NCI-H2196 treated with DMSO at 0.1 percent for 48 hours (cell line): ENCODE measurements at regions not wholly inside any gene's neighbourhood (a gene's known extent, or its start where the extent isn't known, plus 50 kb on each side); places are given as distances from the start of the nearest gene placed in this dataset.

Experiments
- DNase-seq: peaks from one replicate; lab custom pipeline; 2025; ENCODE audit not compliant: unreplicated experiment; lab: John Stamatoyannopoulos, UW

DNA sequence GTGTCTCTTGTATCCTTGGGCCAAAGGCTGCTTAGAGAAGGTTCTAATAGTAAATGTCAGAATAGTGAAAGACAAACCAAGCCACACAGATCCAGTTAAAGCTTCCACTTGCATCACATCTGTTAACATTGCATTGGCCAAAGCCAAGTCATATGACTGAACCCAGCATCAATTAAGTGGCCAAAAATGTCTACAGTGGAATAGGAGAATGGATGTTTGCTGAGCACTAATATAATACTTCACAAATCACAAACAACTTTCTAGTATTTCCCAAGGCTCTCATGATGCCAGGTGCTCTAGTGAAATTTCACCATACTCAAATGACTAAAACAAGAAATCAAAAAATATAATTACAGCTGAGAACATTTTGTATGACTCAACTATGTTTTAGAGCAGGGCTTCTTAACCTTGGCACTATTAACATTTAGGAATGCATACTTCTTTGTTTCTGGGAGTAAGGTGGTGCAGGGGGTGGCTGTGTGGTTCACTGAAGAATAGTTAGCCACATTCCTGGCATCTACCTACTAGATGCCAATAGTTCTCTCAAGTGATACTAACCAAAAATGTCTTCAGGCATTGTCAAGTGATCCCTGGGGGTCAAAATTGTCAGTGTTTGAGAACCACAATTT is 148.0 kb upstream of the SPTLC3 start:
- DNase-seq, result no peak

DNA sequence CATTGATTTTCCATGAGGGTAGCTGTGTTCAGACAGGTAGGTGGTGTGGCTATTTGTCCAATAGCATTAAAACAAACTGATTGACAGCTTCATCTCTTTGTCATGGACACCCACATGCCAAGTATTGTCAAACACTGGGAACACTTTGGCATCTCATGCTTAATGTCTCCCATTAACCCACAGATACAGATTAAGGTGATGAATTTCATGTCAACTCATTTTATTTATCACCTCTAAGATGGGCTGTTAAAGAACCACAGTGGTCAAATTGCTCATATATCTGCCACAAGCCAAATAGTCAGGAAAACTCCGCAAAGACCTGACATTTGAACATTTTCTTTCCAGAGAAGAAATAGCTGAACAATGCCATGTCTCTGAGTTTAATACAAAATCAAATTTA is 139.1 kb upstream of the SPTLC3 start:
- no peak for DNase-seq

DNA sequence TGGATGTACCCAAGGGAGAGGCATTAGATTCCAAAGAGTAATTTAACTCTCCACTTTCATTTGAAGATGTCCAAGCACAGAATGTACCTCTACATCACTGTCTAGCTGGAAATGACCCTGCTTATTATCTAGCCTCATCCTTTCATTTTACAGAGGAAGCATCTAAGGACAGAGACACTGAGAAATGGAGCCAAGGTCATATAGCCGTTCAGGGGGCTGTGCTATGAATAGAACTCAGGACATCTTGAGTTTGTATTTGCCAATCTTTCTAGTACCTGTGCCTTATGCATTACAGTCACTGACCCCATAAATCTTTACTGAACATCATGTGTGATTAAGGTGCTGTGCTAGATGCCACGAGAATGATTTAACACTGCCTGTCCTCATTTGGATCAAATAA is 138.2 kb upstream of the SPTLC3 start:
- DNase-seq, result no peak

DNA sequence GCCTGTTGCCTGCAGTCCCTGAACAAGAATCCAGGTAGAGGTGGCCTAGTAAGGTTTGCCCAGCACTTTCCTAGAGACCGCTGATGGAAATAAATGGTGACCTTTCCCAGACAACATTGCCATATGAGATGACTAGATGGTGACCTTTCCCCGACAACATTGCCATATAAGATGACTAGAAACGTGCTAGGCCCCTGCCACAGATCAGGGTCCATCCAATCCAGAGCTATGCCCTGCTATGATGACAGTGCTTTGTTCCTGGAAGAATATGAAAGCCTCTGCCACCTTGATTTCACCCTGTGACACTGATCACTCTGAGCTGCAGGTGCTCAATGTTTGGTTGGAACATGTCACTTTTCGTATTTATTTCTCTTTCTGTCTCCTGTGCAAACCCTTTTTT is 133.8 kb upstream of the SPTLC3 start:
- DNase-seq, result no peak

DNA sequence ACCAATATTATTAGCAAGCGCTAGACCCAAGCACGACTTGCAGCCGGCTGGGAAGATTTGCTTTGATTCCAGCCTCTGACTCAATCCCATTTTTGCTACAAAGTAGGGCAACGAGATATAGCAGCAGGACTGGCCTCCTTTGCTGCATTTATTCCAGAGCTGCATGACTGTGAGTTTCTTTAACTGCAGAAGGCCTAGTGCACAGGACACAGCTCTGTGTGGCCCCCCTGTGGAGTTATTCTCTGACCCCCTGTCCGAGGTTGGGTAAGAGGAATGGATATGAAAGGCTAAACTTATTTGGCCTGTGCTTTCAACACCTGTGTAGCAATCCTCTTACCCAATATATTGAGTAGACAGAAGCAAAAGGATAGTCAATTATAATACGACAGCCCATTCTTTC is 133.3 kb upstream of the SPTLC3 start:
- DNase-seq, result no peak

DNA sequence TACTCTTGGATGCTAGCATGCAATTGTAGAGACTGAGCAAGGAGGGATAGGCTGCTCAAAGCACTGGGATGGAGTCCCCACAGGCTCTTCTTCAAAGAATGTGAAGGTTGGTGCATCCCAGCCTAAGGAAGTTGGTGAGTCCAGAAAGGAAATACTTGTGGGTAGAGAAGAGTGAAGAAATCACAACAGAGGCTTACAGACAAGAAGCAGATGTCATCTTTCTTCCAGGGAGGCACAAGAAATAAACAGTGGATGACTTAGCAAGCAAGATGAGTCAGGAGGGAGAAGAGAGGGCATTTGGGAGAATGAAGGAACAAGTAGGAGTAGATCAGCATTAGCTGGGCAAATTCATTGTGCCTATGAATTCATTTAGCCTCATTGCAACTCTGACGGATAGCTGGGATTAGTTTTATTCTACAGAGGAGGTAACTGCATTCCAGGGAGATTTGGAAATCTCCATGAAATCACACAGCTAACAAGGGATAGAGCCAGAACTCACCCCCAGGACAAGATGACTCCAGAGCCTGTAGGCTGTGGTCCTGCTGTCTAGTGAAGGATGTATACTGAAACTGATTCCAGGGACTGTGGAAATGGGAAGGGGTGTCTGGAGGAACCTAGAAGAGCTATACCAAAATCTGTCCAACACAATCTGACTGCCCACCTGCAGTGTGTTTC is 125.8 kb upstream of the SPTLC3 start:
- no peak for DNase-seq

DNA sequence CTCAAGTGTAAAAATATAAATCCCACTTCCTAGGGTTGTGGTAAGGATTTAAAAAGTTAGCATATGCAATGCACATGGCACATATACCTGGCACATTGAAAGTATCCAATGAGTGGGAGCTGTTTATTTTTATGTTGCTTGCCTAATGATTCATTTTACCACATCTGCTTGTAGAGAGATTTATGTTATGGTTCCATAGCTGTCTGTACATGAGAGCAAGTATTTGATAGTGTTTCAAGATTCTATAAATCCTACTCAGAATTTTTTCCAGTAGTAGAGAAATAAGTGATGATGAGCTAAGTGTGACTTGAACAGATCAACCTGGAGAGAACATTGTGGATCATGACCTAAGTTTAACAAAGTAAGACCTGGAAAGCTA is 125.3 kb upstream of the SPTLC3 start:
- DNase-seq, result no peak

DNA sequence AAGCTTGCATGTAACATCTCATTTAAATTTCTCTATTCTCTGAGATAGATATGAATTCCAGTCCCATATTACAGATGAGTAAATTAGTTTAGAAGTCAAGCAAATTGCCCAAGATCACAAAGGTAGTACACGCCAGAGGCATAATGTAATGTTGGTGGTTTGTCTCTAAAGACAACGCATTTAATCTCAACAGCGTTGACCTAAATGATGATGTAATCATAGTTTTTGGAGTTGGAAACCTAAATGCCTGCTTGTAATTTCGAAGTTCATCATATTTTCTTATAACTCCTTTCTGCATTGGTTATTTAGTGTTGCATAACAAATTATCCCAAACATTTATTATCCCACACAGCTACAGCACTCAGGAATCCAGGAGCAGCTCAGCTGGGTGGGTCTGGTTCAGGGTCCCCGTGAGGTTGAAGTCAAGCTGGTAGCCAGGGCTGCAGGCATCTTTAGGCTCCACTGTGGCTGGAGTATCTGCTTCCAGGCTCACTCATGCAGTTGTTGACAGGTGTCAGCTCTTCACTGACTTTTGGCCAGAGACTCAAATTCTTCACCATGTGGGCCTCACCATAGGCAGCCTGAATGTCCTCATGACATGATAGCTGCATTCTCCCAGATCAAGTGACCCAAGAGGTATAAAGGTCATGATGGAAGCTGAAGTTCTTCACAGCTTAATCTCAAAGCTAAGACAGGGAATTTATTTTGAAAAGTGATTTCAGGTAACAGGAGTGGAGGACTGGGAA is 122.0 kb upstream of the SPTLC3 start:
- DNase-seq, result no peak

DNA sequence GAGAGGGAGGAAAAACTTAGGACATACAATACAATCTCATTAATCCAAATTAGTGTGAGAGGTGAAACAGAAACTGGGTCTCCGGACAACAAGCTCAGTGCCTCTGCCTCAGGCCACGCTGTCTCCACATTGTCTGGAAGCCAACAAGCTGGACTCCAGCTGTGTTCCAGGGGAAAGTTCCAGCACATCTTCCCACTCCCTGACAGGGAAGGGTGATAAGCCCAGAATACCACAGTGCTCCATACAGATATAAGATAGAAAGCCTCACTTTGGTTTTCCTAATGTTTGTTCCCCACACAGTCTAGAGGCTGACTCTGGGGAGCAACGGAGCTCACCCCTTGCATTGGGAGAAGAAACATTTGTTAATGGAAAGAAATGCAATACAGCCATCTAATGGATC is 117.1 kb upstream of the SPTLC3 start:
- no peak for DNase-seq

DNA sequence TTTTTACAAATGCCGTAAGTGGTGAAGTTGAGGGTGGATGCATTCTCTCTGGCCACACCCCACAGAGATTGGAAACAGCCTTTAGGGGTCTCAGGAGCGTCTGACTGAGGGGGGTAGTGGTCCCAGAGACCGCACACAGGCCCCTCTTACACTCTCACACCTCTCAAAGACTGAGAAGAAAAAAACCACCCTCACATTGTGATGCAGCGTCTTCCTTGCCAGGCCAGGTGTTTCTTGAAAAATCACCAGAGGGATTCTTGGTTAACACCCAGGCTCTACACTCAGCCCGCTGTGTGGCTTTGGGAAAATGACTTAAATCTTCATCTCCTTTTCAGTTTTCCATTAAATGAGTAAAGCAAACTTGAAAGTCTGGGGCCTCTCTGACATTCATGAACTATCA is 115.8 kb upstream of the SPTLC3 start:
- DNase-seq, result no peak

DNA sequence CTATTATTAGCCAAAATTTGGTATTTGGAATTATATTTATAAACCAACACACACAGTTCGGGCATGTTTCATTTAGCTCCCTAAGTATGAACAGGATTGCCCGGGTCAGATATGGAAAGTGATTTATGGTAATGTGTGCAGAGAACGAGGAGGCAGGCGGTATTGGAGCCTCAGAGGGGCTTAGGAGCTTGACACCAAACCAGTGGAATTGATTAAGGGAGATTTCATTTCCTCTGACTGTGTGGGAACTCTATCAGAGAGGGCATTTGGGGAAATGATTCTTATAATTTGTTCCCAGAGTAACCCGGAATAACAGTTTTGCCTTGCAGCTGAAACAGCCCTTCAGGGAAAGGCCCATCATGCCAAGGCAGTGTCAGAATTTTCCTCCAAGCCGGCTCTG is 115.1 kb upstream of the SPTLC3 start:
- DNase-seq, result no peak

DNA sequence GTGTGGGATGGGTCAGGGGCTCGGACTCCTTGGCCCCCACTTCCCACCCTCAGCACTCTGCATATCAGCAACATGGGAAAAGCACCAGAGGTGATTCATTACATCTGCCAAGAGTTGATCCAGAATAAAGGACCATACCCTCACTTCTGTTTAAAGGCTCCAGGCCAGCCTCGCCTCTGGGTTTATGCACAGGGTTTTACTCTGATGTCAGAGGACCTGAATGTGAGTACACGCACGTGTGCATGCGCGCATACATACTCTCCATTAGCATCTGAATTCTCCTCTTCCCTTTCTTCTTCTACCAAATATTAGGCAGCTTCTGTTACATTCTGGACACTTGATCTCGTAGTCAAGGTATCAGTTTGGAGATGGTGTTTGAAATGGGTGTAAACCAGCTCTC is 114.7 kb upstream of the SPTLC3 start:
- DNase-seq, result no peak

DNA sequence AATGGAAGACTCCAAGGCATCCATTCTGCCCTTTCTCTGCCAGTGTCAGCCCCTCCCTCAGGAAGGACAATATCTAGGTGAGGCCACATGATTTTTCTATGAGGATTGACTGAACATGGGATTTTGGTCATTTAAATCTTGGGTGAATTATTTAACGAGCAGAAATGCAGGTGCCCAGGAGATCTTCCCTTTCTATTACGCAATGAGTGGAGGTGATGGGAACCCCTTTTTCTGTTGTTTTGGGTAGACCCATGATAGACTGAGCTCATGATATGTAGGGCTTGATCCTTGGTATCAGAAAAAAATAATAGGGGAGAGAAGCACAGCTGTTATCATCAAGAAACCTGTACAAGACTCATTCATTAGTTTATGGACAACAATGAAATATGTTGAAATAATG is 112.6 kb upstream of the SPTLC3 start:
- no peak for DNase-seq

DNA sequence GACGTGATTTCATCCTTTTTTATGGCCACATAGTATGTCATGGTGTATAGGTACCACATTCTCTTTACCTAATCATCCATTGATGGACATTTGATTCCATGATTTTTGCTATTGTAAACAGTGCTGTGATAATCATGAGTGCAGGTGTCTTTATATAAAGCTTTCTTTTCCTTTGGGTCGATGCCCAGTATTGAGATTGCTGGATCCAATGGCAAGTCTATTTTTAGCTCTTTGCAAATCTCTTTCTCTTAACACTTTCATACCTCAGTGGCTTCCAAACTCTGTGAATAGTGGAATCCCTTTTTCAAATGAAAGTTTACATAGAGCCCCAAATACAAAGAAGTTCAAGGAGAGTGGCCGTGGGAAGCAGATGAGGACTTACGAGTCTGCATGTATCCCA is 105.8 kb upstream of the SPTLC3 start:
- DNase-seq, result no peak

DNA sequence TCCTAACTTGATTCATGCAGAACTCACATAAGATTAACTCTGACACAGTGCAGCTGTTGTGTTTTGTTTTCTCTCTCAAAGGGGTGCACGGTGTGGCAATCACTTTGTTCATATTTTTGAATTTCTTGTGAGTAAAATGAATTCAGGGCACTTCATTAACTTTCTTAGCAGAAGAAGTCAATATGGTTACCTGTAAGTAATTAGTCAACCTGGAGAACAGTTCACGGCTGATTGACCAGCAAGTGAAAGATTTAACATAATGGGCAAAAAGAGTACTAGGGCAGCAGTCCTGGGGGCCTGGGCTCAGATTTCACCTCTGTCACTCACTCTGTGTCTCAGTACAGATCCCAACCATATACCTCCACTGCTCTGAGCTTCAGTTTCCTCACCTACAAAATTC is 102.4 kb upstream of the SPTLC3 start:
- no peak for DNase-seq

DNA sequence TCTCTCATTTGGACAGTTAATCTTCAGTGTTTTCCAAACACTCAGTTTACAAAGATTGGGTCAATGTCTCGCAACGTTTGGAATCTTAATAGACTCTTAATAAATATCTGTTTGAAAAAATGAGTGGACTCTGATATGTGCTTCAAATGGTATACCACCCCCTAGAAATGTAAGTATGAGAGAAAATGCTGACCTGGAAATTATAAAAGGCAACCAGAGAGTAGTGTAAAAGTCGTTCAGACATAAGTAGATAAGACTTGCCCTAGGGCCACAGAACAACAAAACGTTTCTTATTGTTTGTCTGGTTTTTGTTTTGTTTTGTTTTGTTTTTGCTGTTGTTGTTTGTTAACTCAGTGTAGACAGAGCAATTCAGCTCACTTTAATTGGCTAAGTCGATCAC is 97.4 kb upstream of the SPTLC3 start:
- DNase-seq, result no peak

DNA sequence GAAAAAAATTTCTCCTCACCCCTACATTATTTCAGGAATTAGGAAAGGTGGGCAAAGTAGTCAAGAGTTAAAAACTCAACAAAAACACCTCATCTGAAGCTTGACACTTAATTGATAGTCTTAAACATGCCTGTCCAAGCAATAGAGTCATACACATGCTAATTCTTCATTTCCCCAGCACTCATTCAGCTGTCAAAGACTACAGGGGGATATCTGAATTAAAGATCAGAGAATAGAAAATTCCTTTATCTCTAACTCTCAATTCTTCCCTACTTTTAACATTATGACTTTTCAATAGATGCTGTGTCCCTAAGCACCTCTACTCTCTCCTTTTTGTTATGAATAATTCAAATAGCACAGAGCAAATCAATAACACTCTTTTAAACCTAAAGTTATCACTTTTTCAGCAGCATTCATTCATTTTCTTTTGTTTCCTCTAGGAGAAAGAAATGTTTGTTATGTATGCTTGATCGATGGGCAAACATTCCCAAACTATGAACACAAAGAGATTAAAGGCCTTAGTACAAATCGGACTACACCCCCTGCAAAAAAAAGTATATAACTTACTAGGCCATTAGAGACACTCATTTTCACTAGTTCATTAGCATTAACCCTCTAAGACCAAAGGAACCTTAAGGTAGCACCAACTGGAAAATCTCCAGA is 94.9 kb upstream of the SPTLC3 start:
- DNase-seq, result no peak

DNA sequence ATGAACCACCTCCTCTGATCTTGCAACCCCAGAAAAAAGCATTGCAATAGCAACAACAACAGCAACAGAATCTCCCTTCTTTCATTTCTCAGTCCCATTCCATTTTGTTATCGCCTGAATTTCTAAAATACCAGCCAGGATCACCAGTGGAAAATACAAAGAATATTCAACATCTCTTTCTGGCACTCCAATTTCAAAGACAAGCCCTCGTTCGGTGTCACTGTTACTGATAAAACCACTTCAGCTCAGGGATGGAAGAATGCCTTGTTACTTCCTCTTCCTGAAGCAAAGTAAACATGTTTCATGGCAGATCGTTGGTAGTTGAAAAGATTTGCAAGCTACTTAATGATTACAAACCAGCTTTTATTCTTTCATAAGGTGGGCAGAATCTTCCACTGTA is 94.0 kb upstream of the SPTLC3 start:
- DNase-seq, result no peak

DNA sequence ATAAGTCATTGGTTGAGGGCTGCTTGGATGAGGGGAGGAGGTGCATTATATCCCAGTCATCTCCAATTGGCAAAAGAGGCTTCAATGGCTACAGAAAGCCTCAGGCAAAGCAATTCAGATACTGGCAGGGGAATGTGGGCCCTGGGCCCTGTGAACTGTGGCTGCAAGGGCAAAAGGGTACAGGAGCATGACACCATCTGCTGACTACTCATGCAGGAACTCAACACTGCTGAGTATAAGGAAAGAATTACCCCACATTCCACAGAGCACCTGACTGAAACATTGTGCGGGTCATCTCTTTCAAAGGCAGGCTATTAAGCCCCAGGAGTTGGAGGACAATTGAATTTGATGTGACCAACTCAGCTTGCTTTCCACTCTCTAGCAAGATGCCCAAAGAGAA is 92.1 kb upstream of the SPTLC3 start:
- DNase-seq, result no peak

DNA sequence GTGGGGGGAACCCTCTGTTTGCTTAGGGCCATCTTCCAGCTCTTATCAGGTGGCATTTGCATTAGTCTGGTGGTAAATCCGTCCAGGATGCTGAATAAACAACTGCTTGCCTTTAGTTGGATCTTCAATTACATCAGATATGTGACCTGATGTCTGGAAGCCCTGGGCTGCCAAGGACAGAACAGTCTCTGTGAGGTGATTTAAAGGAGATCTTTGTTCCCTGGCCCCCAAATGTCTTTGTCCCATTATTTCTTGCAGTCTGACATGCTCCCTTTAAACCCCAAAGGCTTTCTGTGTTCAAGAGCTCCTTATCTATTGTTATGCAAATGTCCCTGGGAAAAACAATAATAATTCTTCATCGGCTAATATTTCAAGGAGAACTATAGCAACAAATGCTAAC is 84.6 kb upstream of the SPTLC3 start:
- DNase-seq, result no peak

DNA sequence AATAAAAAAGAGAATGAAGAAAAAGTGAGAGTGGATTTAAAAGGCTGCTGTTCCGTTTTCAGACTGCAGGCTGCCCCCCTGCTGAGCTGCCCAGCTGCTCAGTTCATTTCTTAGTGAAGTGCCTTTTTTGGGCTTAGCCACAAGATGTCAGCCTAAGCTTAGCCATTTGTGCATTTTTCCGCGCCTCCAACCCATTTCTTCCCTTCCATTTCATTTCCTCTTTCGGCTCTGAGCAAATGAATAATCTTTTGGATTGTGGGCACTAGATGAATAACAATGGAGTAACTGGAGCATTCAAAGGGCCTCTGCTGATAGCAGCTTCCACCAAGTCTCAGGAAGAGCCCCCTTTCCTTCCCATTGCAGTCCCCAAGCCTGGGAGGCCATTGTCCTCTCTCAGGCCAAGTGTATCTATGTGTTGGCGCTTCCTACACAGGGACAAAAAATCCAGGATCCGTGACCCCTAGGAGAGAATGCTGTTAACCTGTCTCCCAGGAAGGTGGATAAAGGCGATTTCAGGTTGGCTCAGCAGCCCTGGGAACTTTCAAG is 83.5 kb upstream of the SPTLC3 start:
- DNase-seq, result peak; percentile 47
